Common myeloid progenitor, CD34-positive (primary cell): ENCODE measurements at regions not wholly inside any gene's neighbourhood (a gene's known extent, or its start where the extent isn't known, plus 50 kb on each side); places are given as distances from the start of the nearest gene placed in this dataset.

Experiments
- CTCF ChIA-PET: fragments of 350-600 bp; sonication (Branson Sonifier 250); formaldehyde crosslinking; loops from one replicate; lab custom pipeline; 2021; ENCODE audit warnings: antibody characterized with exemption; lab: Charles Lee
- POLR2A ChIA-PET: fragments of 350-600 bp; sonication (Branson Sonifier 250); formaldehyde crosslinking; loops from one replicate; lab custom pipeline; 2021; ENCODE audit warnings: antibody characterized with exemption; lab: Charles Lee
- DNase-seq, 3 donors: peaks; one replicate each; pipeline versions ENCODE4 v3.0.0 to v3.0.0-alpha.2; 2013
- H3K27ac ChIP-seq, 2 experiments: 1 replicate in 1 of 2; 2 replicates in 1 of 2; pipeline ENCODE4 v1.7.0; 2013; ENCODE audit warnings: inconsistent platforms in 2 of 2, low read length in 2 of 2, mild to moderate bottlenecking in 2 of 2, low read depth in 1 of 2, moderate library complexity in 1 of 2; ENCODE audit not compliant: severe bottlenecking in 2 of 2, insufficient read depth in 1 of 2, poor library complexity in 1 of 2
- H3K27me3 ChIP-seq, 5 experiments: replicated peaks in 2 of 5; 1 replicate in 3 of 5; 2 replicates in 2 of 5; pipeline versions ENCODE4 v1.6.1 to v1.7.0; 2013; ENCODE audit warnings: low read length in 4 of 5, mild to moderate bottlenecking in 2 of 5, moderate library complexity in 2 of 5, inconsistent platforms in 1 of 5; ENCODE audit not compliant: insufficient read depth in 5 of 5, control insufficient read depth in 4 of 5
- H3K36me3 ChIP-seq, 4 experiments: 1 replicate in 2 of 4; 2 replicates in 2 of 4; pipeline versions ENCODE4 v1.6.1 to v1.7.0; 2013; ENCODE audit warnings: low read length in 3 of 4, control low read depth in 1 of 4, mild to moderate bottlenecking in 1 of 4; ENCODE audit not compliant: control insufficient read depth in 4 of 4, insufficient read depth in 4 of 4
- H3K4me1 ChIP-seq, 4 experiments: 1 replicate in 3 of 4; 2 replicates in 1 of 4; pipeline versions ENCODE4 v1.6.1 to v1.7.1; 2013; ENCODE audit warnings: low read length in 3 of 4, mild to moderate bottlenecking in 3 of 4, control low read depth in 1 of 4, inconsistent platforms in 1 of 4, moderate library complexity in 1 of 4; ENCODE audit not compliant: control insufficient read depth in 4 of 4, insufficient read depth in 4 of 4; ENCODE audit errors: control extremely low read depth in 1 of 4
- H3K4me3 ChIP-seq, 7 experiments: 1 replicate in 4 of 7; 2 replicates in 3 of 7; pipeline versions ENCODE4 v1.5.1 to v1.7.0; 2013; ENCODE audit warnings: mild to moderate bottlenecking in 7 of 7, low read length in 6 of 7, moderate library complexity in 6 of 7, inconsistent platforms in 2 of 7, low read depth in 2 of 7, control low read depth in 1 of 7; ENCODE audit not compliant: insufficient read depth in 4 of 7, control insufficient read depth in 1 of 7; ENCODE audit errors: extremely low read depth in 1 of 7
- H3K9me3 ChIP-seq, 5 experiments: 1 replicate in 4 of 5; 2 replicates in 1 of 5; pipeline versions ENCODE4 v1.6.1 to v1.7.1; 2013; ENCODE audit warnings: low read length in 4 of 5, mild to moderate bottlenecking in 2 of 5, inconsistent platforms in 1 of 5, low read depth in 1 of 5, moderate library complexity in 1 of 5; ENCODE audit not compliant: control insufficient read depth in 4 of 5, insufficient read depth in 2 of 5; ENCODE audit errors: control extremely low read depth in 1 of 5
- WGBS: methylation state at CpG from one replicate; pipeline ENCODE4 v1.1.5; 2013; ENCODE audit not compliant: insufficient coverage; 5-methylcytosine and 5-hydroxymethylcytosine counted together

GRCh38 chr6:105821777-105822176 lies 264.4 kb upstream of the PRDM1 start:
- Histone ChIP-seq H3K4me3 (no peak overlapping the region), H3K36me3 (no peaks in the 10 kb centered on the region), H3K27ac (no peak overlapping the region), H3K9me3 (peaks cover 0 to 6% (median 0%) of the 10 kb centered on the region in 5 experiments), H3K27me3 (no peaks in the 10 kb centered on the region), H3K4me1 (no peaks in the 10 kb centered on the region)
- no CpG with 5 or more reads among the region's 1 CpG for WGBS
- ChIA-PET CTCF (interaction anchor here (1.1 to 1.2 kb wide), 2 partner anchors 10 to 13 kb away, joined by 3 read pairs; no protein-coding TSS in a partner anchor), POLR2A (no interaction called here)
- DNase-seq: no peak

DNA sequence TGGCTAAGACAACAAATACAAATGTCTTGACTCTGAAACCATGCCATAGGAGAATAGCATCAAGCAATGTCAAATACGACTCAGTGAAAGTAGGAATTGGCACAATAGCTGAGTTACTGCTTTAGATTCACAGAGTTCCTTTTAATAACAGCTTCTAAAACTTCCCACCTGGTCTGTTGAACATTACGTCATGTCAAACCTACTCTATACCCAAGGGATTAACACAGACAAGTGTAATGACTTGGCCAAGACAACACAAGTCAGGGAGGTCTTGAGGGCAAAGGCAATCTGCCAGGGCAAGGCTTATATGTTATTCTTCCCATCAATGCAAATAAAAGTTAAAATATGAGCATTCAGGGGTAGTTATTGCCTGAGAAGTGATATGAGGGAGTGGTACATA lies 265.1 kb upstream of the PRDM1 start:
- Histone ChIP-seq H3K4me3 (no peak overlapping the region), H3K9me3 (peaks cover 0 to 6% (median 0%) of the 10 kb centered on the region in 5 experiments), H3K4me1 (no peaks in the 10 kb centered on the region), H3K27me3 (no peaks in the 10 kb centered on the region), H3K27ac (no peak overlapping the region), H3K36me3 (no peaks in the 10 kb centered on the region)
- 83% methylated on average over 2 of the region's 2 CpGs for WGBS
- ChIA-PET POLR2A (no interaction called here), CTCF (interaction anchor here (1.1 to 1.2 kb wide), 2 partner anchors 10 to 14 kb away, joined by 3 read pairs; no protein-coding TSS in a partner anchor)
- DNase-seq: no peak

GRCh38 chr6:105819745-105820144 lies 266.4 kb upstream of the PRDM1 start:
- no peak for DNase-seq
- WGBS: 92% methylated on average over 2 of the region's 2 CpGs
- Histone ChIP-seq H3K36me3 (no peaks in the 10 kb centered on the region), H3K4me3 (no peak overlapping the region), H3K27me3 (no peaks in the 10 kb centered on the region), H3K9me3 (peaks cover 0 to 6% (median 0%) of the 10 kb centered on the region in 5 experiments), H3K27ac (no peak overlapping the region), H3K4me1 (peaks cover 0 to 8% (median 4%) of the 10 kb centered on the region in 4 experiments)
- ChIA-PET CTCF (interaction anchor here (0.6 to 0.7 kb wide), 2 partner anchors 10 to 15 kb away, joined by 3 read pairs; no protein-coding TSS in a partner anchor), POLR2A (no interaction called here)

DNA sequence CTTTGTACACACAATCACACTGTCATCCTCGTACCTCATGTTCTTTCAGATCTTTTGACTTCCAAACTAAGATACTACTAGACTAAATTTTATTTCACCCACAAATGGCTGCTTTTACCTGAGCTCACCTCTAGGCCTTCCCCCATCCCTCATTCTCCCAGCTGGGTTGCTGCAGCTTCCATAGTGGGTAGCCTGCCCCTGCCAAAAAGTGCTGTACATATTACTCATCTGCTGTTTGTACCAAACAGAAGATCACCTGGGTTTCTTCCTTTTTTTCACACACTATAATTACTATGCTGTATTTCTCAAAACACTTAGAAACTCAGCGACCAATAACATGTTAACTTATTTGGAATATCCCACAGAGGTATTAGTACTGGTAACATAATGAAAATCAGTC lies 267.6 kb upstream of the PRDM1 start:
- Histone ChIP-seq H3K4me3 (no peak overlapping the region), H3K27ac (no peak overlapping the region), H3K36me3 (no peaks in the 10 kb centered on the region), H3K27me3 (no peaks in the 10 kb centered on the region), H3K9me3 (peaks cover 0 to 6% (median 0%) of the 10 kb centered on the region in 5 experiments), H3K4me1 (peaks cover 0 to 12% (median 9%) of the 10 kb centered on the region in 4 experiments)
- no peak for DNase-seq
- ChIA-PET POLR2A (no interaction called here), CTCF (no interaction called here)
- WGBS: 89% methylated on average over 1 of the region's 2 CpGs

- Histone ChIP-seq H3K27ac (no peak overlapping the region), H3K9me3 (peaks cover 0 to 6% (median 0%) of the 10 kb centered on the region in 5 experiments), H3K27me3 (no peaks in the 10 kb centered on the region), H3K36me3 (no peaks in the 10 kb centered on the region), H3K4me3 (no peak overlapping the region), H3K4me1 (peaks cover 0 to 17% (median 11%) of the 10 kb centered on the region in 4 experiments)
- DNase-seq: no peak
- 100% methylated on average over 5 of the region's 6 CpGs for WGBS
- POLR2A ChIA-PET: no interaction called here
- CTCF ChIA-PET: no interaction called here
These were observed 268.2 kb upstream of the PRDM1 start for GRCh38 chr6:105817961-105818360.

DNA sequence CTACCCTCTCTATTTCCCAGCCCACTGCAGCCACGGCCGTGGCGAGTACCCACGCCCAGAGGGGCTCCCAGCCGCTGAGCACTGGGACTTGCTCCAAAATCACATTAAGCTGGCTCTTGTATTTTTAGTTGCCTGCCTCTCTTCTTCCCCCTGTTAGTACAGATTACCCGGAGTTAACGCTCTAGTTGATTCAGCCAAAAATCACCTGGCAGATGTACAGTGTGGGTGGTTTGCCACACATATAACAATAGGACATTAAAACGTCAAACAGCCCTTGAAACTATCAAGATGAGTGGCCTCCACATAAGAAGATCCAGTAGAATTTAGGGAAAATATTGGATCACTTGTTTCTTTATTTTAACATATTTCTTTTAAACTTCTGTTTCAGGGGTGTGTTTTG lies 268.8 kb upstream of the PRDM1 start:
- ChIA-PET CTCF (no interaction called here), POLR2A (no interaction called here)
- DNase-seq: no peak
- WGBS: 94% methylated on average over 4 of the region's 8 CpGs
- H3K27me3 ChIP-seq: no peaks in the 10 kb centered on the region
- no peak overlapping the region for H3K27ac ChIP-seq
- H3K4me3 ChIP-seq: no peak overlapping the region
- no peaks in the 10 kb centered on the region for H3K36me3 ChIP-seq
- peaks cover 0 to 4% (median 0%) of the 10 kb centered on the region in 5 experiments for H3K9me3 ChIP-seq
- H3K4me1 ChIP-seq: peaks cover 0 to 19% (median 11%) of the 10 kb centered on the region in 4 experiments

- peaks cover 0 to 4% (median 0%) of the 10 kb centered on the region in 5 experiments for H3K9me3 ChIP-seq
- 80% methylated on average over 2 of the region's 4 CpGs for WGBS
- no peaks in the 10 kb centered on the region for H3K36me3 ChIP-seq
- ChIA-PET POLR2A (no interaction called here), CTCF (interaction anchor here (1.5 kb wide), 1 partner anchor 15 kb away, joined by 3 read pairs; no protein-coding TSS in a partner anchor)
- DNase-seq: no peak
- no peaks in the 10 kb centered on the region for H3K27me3 ChIP-seq
- H3K4me1 ChIP-seq: peaks cover 0 to 23% (median 11%) of the 10 kb centered on the region in 4 experiments
- H3K4me3 ChIP-seq: no peak overlapping the region
- no peak overlapping the region for H3K27ac ChIP-seq
These were observed 269.3 kb upstream of the PRDM1 start for GRCh38 chr6:105816847-105817246.
